SU-DHL-6 (cell line): ENCODE measurements at regions not wholly inside any gene's neighbourhood (a gene's known extent, or its start where the extent isn't known, plus 50 kb on each side); places are given as distances from the start of the nearest gene placed in this dataset.

Source experiments
- H2AFZ ChIP-seq: fragments of 200-600 bp; sonication (generic); 2 replicates; pipeline ENCODE4 v1.6.1; 2014; ENCODE audit warnings: low read depth, mild to moderate bottlenecking, moderate library complexity, mixed read lengths, antibody characterized with exemption, low read length; ENCODE audit not compliant: severe bottlenecking
- H3F3A ChIP-seq: fragments of 200-600 bp; shearing (Covaris generic); 2 replicates; pipeline ENCODE4 v1.6.0; 2016; ENCODE audit warnings: antibody characterized with exemption, mild to moderate bottlenecking; ENCODE audit not compliant: insufficient read depth
- H3K27ac ChIP-seq: fragments of 200-600 bp; sonication (generic); 2 replicates; pipeline ENCODE4 v1.5.1; 2016; ENCODE audit warnings: low read depth, mild to moderate bottlenecking, low read length, moderate library complexity, mixed read lengths
- H3K27me3 ChIP-seq: fragments of 200-600 bp; sonication (generic), shearing (Covaris generic); 2 replicates; pipeline ENCODE4 v1.6.0; 2014; ENCODE audit warnings: mild to moderate bottlenecking, low read length
- H3K36me3 ChIP-seq: fragments of 200-600 bp; sonication (generic); 2 replicates; pipeline ENCODE4 v1.6.1; 2014; ENCODE audit warnings: mild to moderate bottlenecking, low read length, mixed read lengths
- H3K4me2 ChIP-seq: fragments of 300-600, 200-600 bp; shearing (Covaris generic), sonication (generic); 2 replicates; pipeline ENCODE4 v1.6.0; 2014; ENCODE audit warnings: low read length, low read depth, mild to moderate bottlenecking; ENCODE audit not compliant: poor library complexity, severe bottlenecking
- H3K4me3 ChIP-seq: fragments of 200-600 bp; sonication (generic); 2 replicates; pipeline ENCODE4 v1.5.1; 2014; ENCODE audit warnings: antibody characterized with exemption, low read length, mild to moderate bottlenecking, mixed read lengths; ENCODE audit not compliant: insufficient read depth, poor library complexity, severe bottlenecking
- H3K79me2 ChIP-seq: fragments of 200-600 bp; sonication (generic); 2 replicates; pipeline ENCODE4 v1.6.1; 2014; ENCODE audit warnings: mild to moderate bottlenecking, low read length, moderate library complexity; ENCODE audit not compliant: insufficient read depth
- H3K9ac ChIP-seq: fragments of 200-600 bp; sonication (generic); 2 replicates; pipeline ENCODE4 v1.7.0; 2014; ENCODE audit warnings: mild to moderate bottlenecking, low read length
- H3K9me2 ChIP-seq: fragments of 200-600 bp; sonication (generic); replicated peaks from 2 replicates; pipeline ENCODE4 v1.6.1; 2014; ENCODE audit warnings: low read length; ENCODE audit not compliant: insufficient read depth
- H3K9me3 ChIP-seq: fragments of 200-600 bp; sonication (generic); 2 replicates; pipeline ENCODE4 v1.6.1; 2014; ENCODE audit warnings: low read length, mixed read lengths; ENCODE audit not compliant: insufficient read depth
- H4K20me1 ChIP-seq: fragments of 200-600 bp; sonication (generic); 2 replicates; pipeline ENCODE4 v1.6.1; 2014; ENCODE audit warnings: low read depth, mild to moderate bottlenecking, antibody characterized with exemption, low read length, moderate library complexity, mixed read lengths
- EZH2phosphoT487 ChIP-seq: fragments of 200-600 bp; sonication (generic), shearing (Covaris generic); conservative IDR thresholded peaks from 2 replicates; pipeline ENCODE4 v1.6.1; 2018; ENCODE audit warnings: mild to moderate bottlenecking, antibody characterized with exemption, low read length, moderate library complexity, mixed read lengths
- TF ChIP-seq, protein P1 (sequence below): fragments of 200-600 bp; sonication (generic); IDR thresholded peaks from one replicate; pipeline ENCODE4 v1.5.1; 2017; ENCODE audit warnings: antibody characterized with exemption, mild to moderate bottlenecking, low read length, moderate library complexity; ENCODE audit not compliant: insufficient read depth, poor library complexity, severe bottlenecking

DNA sequence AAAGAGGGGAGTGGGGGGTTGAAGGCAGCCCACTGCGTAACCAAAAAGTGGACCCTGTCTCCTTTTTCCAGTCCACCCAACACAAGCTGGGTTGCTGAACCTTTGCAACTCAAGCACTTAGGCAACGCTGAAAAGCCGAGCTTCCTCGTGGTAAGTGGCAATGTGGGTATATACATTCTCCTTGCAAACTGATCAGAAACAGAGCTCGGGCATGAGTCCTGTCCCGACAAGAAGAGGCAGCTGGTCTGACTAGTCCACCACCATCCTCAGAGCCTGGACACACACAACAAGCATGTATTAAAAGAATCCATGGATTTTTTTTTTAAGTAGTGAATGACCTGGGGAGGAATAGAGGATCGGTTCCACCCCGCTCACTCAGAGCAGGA lies 240.6 kb upstream of the ZNF507 start:
- Histone ChIP-seq H3K79me2 (no peaks in the 10 kb centered on the region), H3K27ac (no peak overlapping the region), H4K20me1 (no peaks in the 10 kb centered on the region), H3K36me3 (no peaks in the 10 kb centered on the region), H3F3A (no peaks in the 10 kb centered on the region), H3K9me2 (no peaks in the 10 kb centered on the region), H3K27me3 (no peaks in the 10 kb centered on the region), H2AFZ (no peak overlapping the region), H3K9ac (no peak overlapping the region), H3K4me2 (no peak overlapping the region), H3K9me3 (no peaks in the 10 kb centered on the region), H3K4me3 (no peak overlapping the region)
- TF ChIP-seq EZH2phosphoT487: no peak
- TF ChIP-seq, protein P1, sequence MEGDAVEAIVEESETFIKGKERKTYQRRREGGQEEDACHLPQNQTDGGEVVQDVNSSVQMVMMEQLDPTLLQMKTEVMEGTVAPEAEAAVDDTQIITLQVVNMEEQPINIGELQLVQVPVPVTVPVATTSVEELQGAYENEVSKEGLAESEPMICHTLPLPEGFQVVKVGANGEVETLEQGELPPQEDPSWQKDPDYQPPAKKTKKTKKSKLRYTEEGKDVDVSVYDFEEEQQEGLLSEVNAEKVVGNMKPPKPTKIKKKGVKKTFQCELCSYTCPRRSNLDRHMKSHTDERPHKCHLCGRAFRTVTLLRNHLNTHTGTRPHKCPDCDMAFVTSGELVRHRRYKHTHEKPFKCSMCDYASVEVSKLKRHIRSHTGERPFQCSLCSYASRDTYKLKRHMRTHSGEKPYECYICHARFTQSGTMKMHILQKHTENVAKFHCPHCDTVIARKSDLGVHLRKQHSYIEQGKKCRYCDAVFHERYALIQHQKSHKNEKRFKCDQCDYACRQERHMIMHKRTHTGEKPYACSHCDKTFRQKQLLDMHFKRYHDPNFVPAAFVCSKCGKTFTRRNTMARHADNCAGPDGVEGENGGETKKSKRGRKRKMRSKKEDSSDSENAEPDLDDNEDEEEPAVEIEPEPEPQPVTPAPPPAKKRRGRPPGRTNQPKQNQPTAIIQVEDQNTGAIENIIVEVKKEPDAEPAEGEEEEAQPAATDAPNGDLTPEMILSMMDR: no peak

DNA sequence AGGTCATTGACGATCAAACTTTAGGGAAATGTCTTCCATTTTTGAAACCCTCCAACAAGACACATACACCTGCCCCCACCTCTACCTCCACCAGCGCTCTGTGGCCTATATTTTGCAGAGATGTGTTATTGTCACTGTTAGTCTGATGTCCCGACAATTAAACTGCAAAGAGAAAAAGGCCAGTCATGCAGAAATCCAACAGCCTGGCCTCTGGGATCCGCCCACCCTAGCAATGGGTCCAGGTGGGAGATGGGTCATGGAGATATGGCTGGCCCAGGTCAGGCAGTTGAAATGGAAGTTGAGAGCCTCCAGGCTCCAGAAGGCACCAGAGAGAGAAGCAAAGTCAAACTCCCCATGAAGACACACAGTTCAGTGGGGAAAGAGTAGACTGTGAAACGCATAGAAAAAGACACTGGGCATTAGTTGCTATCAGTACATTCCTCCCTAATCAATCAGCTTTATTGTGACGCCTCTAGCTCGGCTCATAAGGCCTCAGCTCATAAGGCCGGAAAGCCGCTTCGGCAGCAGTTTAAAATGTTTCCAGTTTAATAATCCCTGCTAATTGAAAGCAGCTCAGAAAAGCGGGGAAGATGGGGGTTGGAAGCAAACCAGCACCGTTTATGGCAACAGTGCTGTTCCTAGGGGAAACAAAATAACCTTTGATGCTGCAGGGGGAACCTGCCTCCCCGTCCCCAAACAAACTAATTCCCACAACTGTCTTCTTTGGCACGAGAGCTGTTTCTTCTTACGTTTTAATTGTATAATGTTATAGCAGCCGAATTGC lies 239.7 kb upstream of the ZNF507 start:
- Histone ChIP-seq H3K9ac (no peak overlapping the region), H3K9me3 (no peaks in the 10 kb centered on the region), H2AFZ (no peak overlapping the region), H3K36me3 (no peaks in the 10 kb centered on the region), H3K27ac (no peak overlapping the region), H3F3A (no peaks in the 10 kb centered on the region), H3K4me3 (no peak overlapping the region), H4K20me1 (no peaks in the 10 kb centered on the region), H3K4me2 (no peak overlapping the region), H3K9me2 (no peaks in the 10 kb centered on the region), H3K27me3 (no peaks in the 10 kb centered on the region), H3K79me2 (no peaks in the 10 kb centered on the region)
- no peak for TF ChIP-seq EZH2phosphoT487
- TF ChIP-seq, protein P1: no peak

DNA sequence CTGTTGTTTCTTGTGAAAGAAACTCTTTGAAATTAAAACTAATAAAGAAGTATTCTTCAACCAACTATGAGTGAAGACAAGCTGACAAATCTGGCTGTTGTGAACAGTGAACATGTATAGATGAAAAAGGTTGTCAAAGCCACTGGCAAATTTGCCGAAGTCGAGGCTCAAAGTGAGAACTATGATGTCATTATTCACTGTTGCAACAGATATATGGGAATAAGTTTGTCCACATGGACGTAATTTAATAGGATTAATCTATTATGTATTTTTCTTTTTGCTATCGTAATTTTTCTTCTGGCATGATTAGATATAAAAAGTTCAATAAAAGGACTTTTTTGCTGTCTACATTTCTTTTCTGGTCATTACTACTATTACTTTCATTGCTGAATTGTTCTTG lies 223.2 kb upstream of the ZNF507 start:
- Histone ChIP-seq H3F3A (no peaks in the 10 kb centered on the region), H4K20me1 (no peaks in the 10 kb centered on the region), H3K4me3 (no peak overlapping the region), H3K9me2 (no peaks in the 10 kb centered on the region), H3K9me3 (no peaks in the 10 kb centered on the region), H2AFZ (no peak overlapping the region), H3K27me3 (no peaks in the 10 kb centered on the region), H3K27ac (no peak overlapping the region), H3K36me3 (no peaks in the 10 kb centered on the region), H3K4me2 (no peak overlapping the region), H3K79me2 (no peaks in the 10 kb centered on the region), H3K9ac (no peak overlapping the region)
- no peak for TF ChIP-seq EZH2phosphoT487
- TF ChIP-seq, protein P1: no peak
